PC-3 (cell line): ENCODE measurements at regions not wholly inside any gene's neighbourhood (a gene's known extent, or its start where the extent isn't known, plus 50 kb on each side); places are given as distances from the start of the nearest gene placed in this dataset.

Experiments used
- ATAC-seq: fragments of 200-7000 bp; cut with Tn5 transposase; 2 replicates; pipeline ENCODE4 v1.9.1; 2020; ENCODE audit warnings: mild to moderate bottlenecking, moderate library complexity
- BruUV-seq: library from RNA; stranded (reverse); fragments of 400-500 nt; replicated peaks from 2 replicates; lab custom pipeline; 2021; lab: Mats Ljungman, UMichigan
- CTCF ChIA-PET: fragments of 300-600 bp; sonication (Branson Sonifier 250); formaldehyde crosslinking; loops from one replicate; lab custom pipeline; 2022; ENCODE audit warnings: antibody characterized with exemption; lab: Charles Lee
- POLR2A ChIA-PET: fragments of 300-600 bp; sonication (Branson Sonifier 250); formaldehyde crosslinking; loops from one replicate; lab custom pipeline; 2022; ENCODE audit warnings: antibody characterized with exemption; ENCODE audit not compliant: unreplicated experiment; lab: Charles Lee
- DNase-seq: peaks from one replicate; pipeline ENCODE4 v3.0.0-alpha.2; 2015
- H2AFZ ChIP-seq: fragments of 300-600 bp; sonication (generic); 2 replicates; pipeline ENCODE4 v1.6.0; 2016; ENCODE audit warnings: antibody characterized with exemption, low read length
- H3F3A ChIP-seq: fragments of 300-600 bp; sonication (generic); one replicate; pipeline ENCODE4 v1.6.0; 2017; ENCODE audit warnings: antibody characterized with exemption, low read length, control low read depth, mild to moderate bottlenecking; ENCODE audit not compliant: unreplicated experiment
- H3K27ac ChIP-seq: fragments of 300-600 bp; sonication (generic); 2 replicates; pipeline ENCODE4 v1.5.1; 2016; ENCODE audit warnings: mild to moderate bottlenecking, low read length
- H3K27me3 ChIP-seq: fragments of 300-600 bp; sonication (generic); 2 replicates; pipeline ENCODE4 v1.6.1; 2016; ENCODE audit warnings: low read length, mixed read lengths
- H3K36me3 ChIP-seq: fragments of 300-600 bp; sonication (generic); 2 replicates; pipeline ENCODE4 v1.6.1; 2016; ENCODE audit warnings: low read depth, mixed run types, low read length, mixed read lengths
- H3K4me1 ChIP-seq: fragments of 300-600 bp; sonication (generic); 2 replicates; pipeline ENCODE4 v1.5.1; 2016; ENCODE audit warnings: low read length; ENCODE audit not compliant: insufficient read depth
- H3K4me2 ChIP-seq: fragments of 300-600 bp; sonication (generic); 2 replicates; pipeline ENCODE4 v1.6.0; 2016; ENCODE audit warnings: low read length
- H3K4me3 ChIP-seq: fragments of 300-600 bp; sonication (generic); 2 replicates; pipeline ENCODE4 v1.5.1; 2016; ENCODE audit warnings: mild to moderate bottlenecking, low read length, mixed read lengths
- H3K79me2 ChIP-seq: fragments of 300-600 bp; sonication (generic); 2 replicates; pipeline ENCODE4 v1.6.1; 2017; ENCODE audit warnings: low read length, mixed read lengths
- H3K9ac ChIP-seq: fragments of 300-600 bp; sonication (generic); 2 replicates; pipeline ENCODE4 v1.6.0; 2016; ENCODE audit warnings: mild to moderate bottlenecking, low read length
- H3K9me2 ChIP-seq: fragments of 300-600 bp; sonication (generic); replicated peaks from 2 replicates; pipeline ENCODE4 v1.6.1; 2016; ENCODE audit warnings: mixed run types, low read length, mixed read lengths
- H3K9me3 ChIP-seq: fragments of 300-600 bp; sonication (generic); 2 replicates; pipeline ENCODE4 v1.6.1; 2016; ENCODE audit warnings: low read length, mixed read lengths
- H4K20me1 ChIP-seq: fragments of 300-600 bp; sonication (generic); 2 replicates; pipeline ENCODE4 v1.6.1; 2016; ENCODE audit warnings: low read length, mixed read lengths
- CTCF ChIP-seq: fragments of 300-600 bp; sonication (generic); conservative IDR thresholded peaks from 2 replicates; pipeline ENCODE4 v1.5.1; 2017; ENCODE audit warnings: antibody characterized with exemption, low read depth, mild to moderate bottlenecking, low read length
- EZH2 ChIP-seq: fragments of 300-600 bp; sonication (generic); IDR thresholded peaks from one replicate; pipeline ENCODE4 v1.6.1; 2017; ENCODE audit warnings: antibody characterized with exemption, mild to moderate bottlenecking, low read length; ENCODE audit not compliant: unreplicated experiment
- EZH2phosphoT487 ChIP-seq: fragments of 300-600 bp; sonication (generic); IDR thresholded peaks from 2 replicates; pipeline ENCODE4 v1.6.1; 2018; ENCODE audit warnings: mild to moderate bottlenecking, antibody characterized with exemption, low read length, borderline replicate concordance
- intact Hi-C: fragments of 100-400 bp; cut with micrococcal nuclease; formaldehyde crosslinking; loops from 2 replicates; pipeline ENCODE4 v1.9.0; 2023

- H3K27ac ChIP-seq: no peak overlapping the region
- intact Hi-C loops: no loop called here
- CTCF ChIA-PET: no interaction called here
- BruUV-seq: no TSS peak
- peaks cover 24% of the 10 kb centered on the region for H3K4me1 ChIP-seq
- no peak overlapping the region for H3K9ac ChIP-seq
- no peaks in the 10 kb centered on the region for H3K36me3 ChIP-seq
- no peaks in the 10 kb centered on the region for H3K9me2 ChIP-seq
- H2AFZ ChIP-seq: no peak overlapping the region
- no peak overlapping the region for H3K4me3 ChIP-seq
- no peak for ATAC-seq
- peak overlapping the region; percentile 43 for H3K4me2 ChIP-seq
- H3F3A ChIP-seq: no peaks in the 10 kb centered on the region
- no peaks in the 10 kb centered on the region for H3K79me2 ChIP-seq
- no peak for TF ChIP-seq EZH2
- TF ChIP-seq EZH2phosphoT487: no peak
- TF ChIP-seq CTCF: no peak
- no peaks in the 10 kb centered on the region for H3K27me3 ChIP-seq
- POLR2A ChIA-PET: no interaction called here
- DNase-seq: peak; percentile 51
- no peaks in the 10 kb centered on the region for H3K9me3 ChIP-seq
- H4K20me1 ChIP-seq: no peaks in the 10 kb centered on the region
These were observed 116.4 kb upstream of the RIPOR2 start for GRCh38 chr6:25052181-25052580.

GRCh38 chr6:25053875-25054371 is 118.2 kb upstream of the RIPOR2 start:
- Histone ChIP-seq H3K4me3 (no peak overlapping the region), H4K20me1 (no peaks in the 10 kb centered on the region), H3K4me1 (peaks cover 24% of the 10 kb centered on the region), H3K9me2 (no peaks in the 10 kb centered on the region), H3K36me3 (no peaks in the 10 kb centered on the region), H3F3A (no peaks in the 10 kb centered on the region), H3K79me2 (no peaks in the 10 kb centered on the region), H3K4me2 (0 out of 2 replicates have a peak overlapping the region, but pooled peaks have one; percentile 21), H3K27me3 (no peaks in the 10 kb centered on the region), H2AFZ (peak overlapping the region; percentile 21; the same call in 1 of the 2 replicates), H3K9ac (no peak overlapping the region), H3K27ac (peak overlapping the region; percentile 39; the same call in 1 of the 2 replicates), H3K9me3 (no peaks in the 10 kb centered on the region)
- ATAC-seq (no peak), DNase-seq (peak; percentile 33)
- TF ChIP-seq EZH2phosphoT487: no peak
- no peak for TF ChIP-seq EZH2
- TF ChIP-seq CTCF: no peak
- no TSS peak for BruUV-seq
- intact Hi-C loops: no loop called here
- POLR2A ChIA-PET: no interaction called here
- CTCF ChIA-PET: no interaction called here

- no TSS peak for BruUV-seq
- ChIA-PET POLR2A (no interaction called here), CTCF (interaction anchor here (0.9 kb wide), 1 partner anchor 16 kb away, joined by 5 read pairs; no protein-coding TSS in a partner anchor)
- Histone ChIP-seq H3K4me1 (peaks cover 24% of the 10 kb centered on the region), H3K9ac (no peak overlapping the region), H3F3A (no peaks in the 10 kb centered on the region), H2AFZ (peak overlapping the region; percentile 21; the same call in 1 of the 2 replicates), H4K20me1 (no peaks in the 10 kb centered on the region), H3K4me3 (no peak overlapping the region), H3K79me2 (no peaks in the 10 kb centered on the region), H3K9me3 (no peaks in the 10 kb centered on the region), H3K27ac (peak overlapping the region; percentile 39), H3K4me2 (0 out of 2 replicates have a peak overlapping the region, but pooled peaks have one; percentile 21), H3K36me3 (no peaks in the 10 kb centered on the region), H3K27me3 (no peaks in the 10 kb centered on the region), H3K9me2 (no peaks in the 10 kb centered on the region)
- TF ChIP-seq EZH2: no peak
- intact Hi-C loops: no loop called here
- DNase-seq (peak; percentile 65), ATAC-seq (peak; percentile 62)
These were observed 118.7 kb upstream of the RIPOR2 start for GRCh38 chr6:25054469-25054868.
